Progenitor cell of endocrine pancreas (in vitro differentiated cells): ENCODE measurements at regions not wholly inside any gene's neighbourhood (a gene's known extent, or its start where the extent isn't known, plus 50 kb on each side); places are given as distances from the start of the nearest gene placed in this dataset.

ENCODE experiments used
- DNase-seq: peaks from one replicate; pipeline ENCODE4 v3.0.0; 2021; ENCODE audit warnings: low spot score; ENCODE audit not compliant: unreplicated experiment
- H3K27ac Mint-ChIP-seq: 2 replicates; pipeline ENCODE4 v1.8.0; 2021; ENCODE audit warnings: mild to moderate bottlenecking, moderate library complexity, mixed read lengths
- H3K27me3 Mint-ChIP-seq: 2 replicates; pipeline ENCODE4 v1.8.0; 2021; ENCODE audit warnings: mixed read lengths
- H3K36me3 Mint-ChIP-seq: 2 replicates; pipeline ENCODE4 v1.8.0; 2022; ENCODE audit warnings: mixed read lengths; ENCODE audit not compliant: insufficient read depth
- H3K4me1 Mint-ChIP-seq: 2 replicates; pipeline ENCODE4 v1.8.0; 2021; ENCODE audit warnings: low read depth, mixed read lengths
- H3K4me3 Mint-ChIP-seq: 2 replicates; pipeline ENCODE4 v1.8.0; 2021; ENCODE audit warnings: low read depth, mild to moderate bottlenecking, moderate library complexity, mixed read lengths
- H3K9me3 Mint-ChIP-seq: 2 replicates; pipeline ENCODE4 v1.8.0; 2021; ENCODE audit warnings: low read depth, mixed read lengths
- TF ChIP-seq, protein P1 (sequence below): fragments of 200-600 bp; sonication (generic); IDR thresholded peaks from one replicate; pipeline ENCODE4 v1.5.0; 2021; ENCODE audit warnings: antibody characterized with exemption, mild to moderate bottlenecking; ENCODE audit not compliant: unreplicated experiment

DNA sequence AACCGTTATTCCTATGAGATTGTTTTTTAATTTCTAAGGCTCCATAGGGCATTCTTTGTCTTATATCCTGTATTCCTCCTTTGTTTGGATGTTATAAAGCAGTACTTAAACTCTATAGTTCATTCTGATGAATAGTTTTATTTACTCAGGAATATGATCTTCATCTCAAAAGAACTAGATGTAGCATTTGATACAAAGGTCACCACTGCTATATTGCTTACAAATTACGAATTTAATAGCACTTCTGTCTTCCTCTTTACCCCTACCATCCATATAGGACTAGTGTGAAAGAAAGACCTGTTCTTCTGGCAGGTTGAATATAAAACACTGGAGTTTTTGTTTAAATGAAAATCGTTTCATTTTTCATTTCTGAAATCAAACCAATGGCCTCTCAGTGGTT, 468.1 kb upstream of the CXADR start:
- peaks cover 3% of the 10 kb centered on the region for H3K4me1 Mint-ChIP-seq
- no peaks in the 10 kb centered on the region for H3K27me3 Mint-ChIP-seq
- no peak overlapping the region for H3K27ac Mint-ChIP-seq
- TF ChIP-seq, protein P1, sequence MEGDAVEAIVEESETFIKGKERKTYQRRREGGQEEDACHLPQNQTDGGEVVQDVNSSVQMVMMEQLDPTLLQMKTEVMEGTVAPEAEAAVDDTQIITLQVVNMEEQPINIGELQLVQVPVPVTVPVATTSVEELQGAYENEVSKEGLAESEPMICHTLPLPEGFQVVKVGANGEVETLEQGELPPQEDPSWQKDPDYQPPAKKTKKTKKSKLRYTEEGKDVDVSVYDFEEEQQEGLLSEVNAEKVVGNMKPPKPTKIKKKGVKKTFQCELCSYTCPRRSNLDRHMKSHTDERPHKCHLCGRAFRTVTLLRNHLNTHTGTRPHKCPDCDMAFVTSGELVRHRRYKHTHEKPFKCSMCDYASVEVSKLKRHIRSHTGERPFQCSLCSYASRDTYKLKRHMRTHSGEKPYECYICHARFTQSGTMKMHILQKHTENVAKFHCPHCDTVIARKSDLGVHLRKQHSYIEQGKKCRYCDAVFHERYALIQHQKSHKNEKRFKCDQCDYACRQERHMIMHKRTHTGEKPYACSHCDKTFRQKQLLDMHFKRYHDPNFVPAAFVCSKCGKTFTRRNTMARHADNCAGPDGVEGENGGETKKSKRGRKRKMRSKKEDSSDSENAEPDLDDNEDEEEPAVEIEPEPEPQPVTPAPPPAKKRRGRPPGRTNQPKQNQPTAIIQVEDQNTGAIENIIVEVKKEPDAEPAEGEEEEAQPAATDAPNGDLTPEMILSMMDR, result no peak
- no peak for DNase-seq
- H3K9me3 Mint-ChIP-seq, result peaks cover 8% of the 10 kb centered on the region
- H3K36me3 Mint-ChIP-seq, result no peaks in the 10 kb centered on the region
- no peak overlapping the region for H3K4me3 Mint-ChIP-seq

DNA sequence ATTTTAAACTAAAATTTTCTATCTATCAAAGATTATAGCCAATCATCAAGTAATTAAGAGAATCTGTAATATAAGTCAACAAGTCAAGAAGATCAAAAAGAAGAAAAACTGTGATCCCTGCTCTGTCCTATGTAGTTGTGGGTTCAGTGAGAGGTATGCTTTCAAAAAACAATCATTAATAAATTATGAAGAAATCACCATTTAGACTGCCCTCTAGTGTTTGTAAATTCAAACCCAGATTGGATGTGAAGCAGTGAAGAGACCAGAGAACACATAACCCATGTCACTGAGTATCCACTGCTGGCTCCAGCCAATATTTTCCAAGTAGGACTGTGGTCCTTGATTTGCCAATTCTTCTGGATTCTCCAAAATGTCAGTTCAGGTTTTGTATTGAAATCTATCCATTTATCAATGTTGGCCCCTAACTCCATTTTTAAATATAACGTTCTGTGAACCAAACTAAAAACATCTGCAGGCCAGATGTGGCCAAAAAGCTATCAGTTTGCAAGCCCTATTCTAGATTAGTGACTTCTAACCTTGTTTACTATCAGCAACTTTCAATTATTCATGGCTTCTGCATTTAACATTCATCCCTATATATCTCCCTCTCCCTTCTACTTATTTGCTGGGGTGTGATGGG, 467.5 kb upstream of the CXADR start:
- Mint-ChIP-seq H3K27me3 (no peaks in the 10 kb centered on the region), H3K4me1 (peaks cover 7% of the 10 kb centered on the region), H3K27ac (no peak overlapping the region), H3K4me3 (no peak overlapping the region), H3K36me3 (no peaks in the 10 kb centered on the region), H3K9me3 (peaks cover 8% of the 10 kb centered on the region)
- DNase-seq, result no peak
- TF ChIP-seq, protein P1, result peak; percentile 52

GRCh38 chr21:17048974-17049373, 463.9 kb upstream of the CXADR start:
- DNase-seq, result no peak
- no peaks in the 10 kb centered on the region for H3K36me3 Mint-ChIP-seq
- no peak overlapping the region for H3K4me3 Mint-ChIP-seq
- peaks cover 8% of the 10 kb centered on the region for H3K9me3 Mint-ChIP-seq
- TF ChIP-seq, protein P1, result no peak
- no peaks in the 10 kb centered on the region for H3K27me3 Mint-ChIP-seq
- peak overlapping the region; percentile 29 for H3K27ac Mint-ChIP-seq
- H3K4me1 Mint-ChIP-seq, result peaks cover 27% of the 10 kb centered on the region

DNA sequence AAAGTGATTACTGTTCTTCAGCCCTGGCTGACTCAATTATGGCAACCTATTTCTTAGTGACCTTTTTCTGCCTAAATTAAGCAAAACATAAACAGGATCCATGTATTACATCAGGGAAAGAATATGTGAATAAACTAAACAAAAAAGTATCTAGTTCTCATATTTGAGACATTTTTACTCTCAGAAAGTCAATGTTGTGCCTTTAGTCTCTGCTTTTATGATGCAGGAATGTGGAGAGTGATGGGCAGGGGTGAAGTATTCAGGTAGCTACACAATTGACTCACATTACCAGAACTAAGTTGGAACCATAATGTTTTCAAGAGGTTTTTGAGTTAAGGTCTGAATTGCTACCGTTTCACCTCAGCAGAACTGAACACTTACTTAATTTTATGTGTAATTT, 462.7 kb upstream of the CXADR start:
- H3K27ac Mint-ChIP-seq, result no peak overlapping the region
- no peaks in the 10 kb centered on the region for H3K27me3 Mint-ChIP-seq
- H3K4me3 Mint-ChIP-seq, result no peak overlapping the region
- H3K9me3 Mint-ChIP-seq, result peaks cover 8% of the 10 kb centered on the region
- TF ChIP-seq, protein P1, result no peak
- no peaks in the 10 kb centered on the region for H3K36me3 Mint-ChIP-seq
- H3K4me1 Mint-ChIP-seq, result peaks cover 24% of the 10 kb centered on the region
- no peak for DNase-seq

DNA sequence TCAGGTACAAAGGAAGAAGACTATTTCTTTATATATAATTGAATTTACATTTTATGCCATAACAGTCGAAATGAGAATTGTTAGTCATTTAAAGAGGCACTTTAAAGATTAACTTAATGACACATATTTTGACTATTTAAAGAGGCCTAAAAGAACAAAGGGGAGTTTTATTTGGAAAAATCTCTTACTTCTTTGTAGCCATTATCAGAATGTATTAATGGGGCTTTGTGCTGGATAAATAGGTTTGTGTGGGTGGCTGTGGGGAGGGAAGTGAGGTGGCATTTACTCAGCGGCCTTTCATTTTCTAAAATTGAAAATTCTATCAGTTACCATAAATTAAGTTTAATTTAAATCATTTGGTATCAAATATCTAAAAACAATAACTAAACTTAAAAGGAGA, 462.2 kb upstream of the CXADR start:
- H3K27ac Mint-ChIP-seq, result no peak overlapping the region
- peaks cover 24% of the 10 kb centered on the region for H3K4me1 Mint-ChIP-seq
- TF ChIP-seq, protein P1, result no peak
- H3K4me3 Mint-ChIP-seq, result no peak overlapping the region
- DNase-seq, result no peak
- peaks cover 8% of the 10 kb centered on the region for H3K9me3 Mint-ChIP-seq
- no peaks in the 10 kb centered on the region for H3K36me3 Mint-ChIP-seq
- H3K27me3 Mint-ChIP-seq, result no peaks in the 10 kb centered on the region
